A673 (cell line): ENCODE measurements at regions not wholly inside any gene's neighbourhood (a gene's known extent, or its start where the extent isn't known, plus 50 kb on each side); places are given as distances from the start of the nearest gene placed in this dataset.
A peak's percentile ranks its signal among the peaks of the same experiment; 100 is the strongest.

Source experiments
- EZH2 ChIP-seq: fragments of 200-600 bp; sonication (generic); IDR thresholded peaks from 2 replicates; pipeline ENCODE4 v1.6.1; 2017; ENCODE audit warnings: borderline replicate concordance, low read depth, mild to moderate bottlenecking, mixed read lengths, antibody characterized with exemption, low read length; ENCODE audit not compliant: poor library complexity, severe bottlenecking
- TF ChIP-seq, protein P1 (sequence below): fragments of 300-800, 200-600 bp; sonication (generic); conservative IDR thresholded peaks from 2 replicates; pipeline ENCODE4 v1.5.1; 2017; ENCODE audit warnings: low read depth, mild to moderate bottlenecking, antibody characterized with exemption, low read length, moderate library complexity, mixed read lengths

DNA sequence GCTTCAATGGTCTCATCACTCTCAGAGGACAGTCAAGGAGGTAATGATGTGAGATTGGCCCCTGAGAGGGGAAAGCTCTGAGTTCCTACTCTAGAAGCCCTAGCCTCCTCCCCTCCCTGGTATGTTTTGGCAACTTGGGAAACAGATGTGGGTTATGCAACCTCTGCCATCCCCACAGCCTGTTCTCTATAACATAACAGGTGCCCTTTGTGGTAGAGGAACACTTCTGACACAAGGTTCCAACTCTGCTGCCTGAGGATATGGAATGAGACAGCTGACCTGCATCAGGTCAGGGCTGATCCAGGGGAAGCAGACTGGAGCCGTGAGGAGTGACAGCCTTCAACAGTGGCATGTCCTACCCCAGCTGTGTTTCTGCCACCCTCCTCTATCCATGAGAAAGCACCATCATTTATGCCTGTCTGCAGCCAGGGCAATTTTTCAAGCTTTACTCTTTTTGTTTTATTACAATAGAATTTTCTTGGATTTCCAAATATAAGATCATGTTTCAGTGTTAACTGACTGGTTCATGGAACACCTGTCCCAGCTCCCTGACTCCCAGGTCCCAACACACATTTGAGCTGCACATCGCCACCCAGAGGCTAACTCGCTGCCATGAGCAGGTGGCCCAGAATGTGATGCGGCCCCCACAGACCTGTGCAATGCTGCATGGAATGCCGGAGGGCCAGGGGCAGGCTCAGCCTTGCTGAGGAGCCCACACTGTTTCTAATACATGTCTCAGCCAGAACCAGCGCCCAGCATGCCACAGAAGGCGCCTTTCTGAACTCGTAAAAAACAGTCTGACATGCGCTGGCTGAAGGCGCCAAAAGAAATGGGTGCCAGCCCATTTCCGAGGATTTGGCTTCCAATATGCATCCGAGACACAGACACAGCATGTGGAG is 124.8 kb upstream of the CHST15 start:
- TF ChIP-seq, protein P1, sequence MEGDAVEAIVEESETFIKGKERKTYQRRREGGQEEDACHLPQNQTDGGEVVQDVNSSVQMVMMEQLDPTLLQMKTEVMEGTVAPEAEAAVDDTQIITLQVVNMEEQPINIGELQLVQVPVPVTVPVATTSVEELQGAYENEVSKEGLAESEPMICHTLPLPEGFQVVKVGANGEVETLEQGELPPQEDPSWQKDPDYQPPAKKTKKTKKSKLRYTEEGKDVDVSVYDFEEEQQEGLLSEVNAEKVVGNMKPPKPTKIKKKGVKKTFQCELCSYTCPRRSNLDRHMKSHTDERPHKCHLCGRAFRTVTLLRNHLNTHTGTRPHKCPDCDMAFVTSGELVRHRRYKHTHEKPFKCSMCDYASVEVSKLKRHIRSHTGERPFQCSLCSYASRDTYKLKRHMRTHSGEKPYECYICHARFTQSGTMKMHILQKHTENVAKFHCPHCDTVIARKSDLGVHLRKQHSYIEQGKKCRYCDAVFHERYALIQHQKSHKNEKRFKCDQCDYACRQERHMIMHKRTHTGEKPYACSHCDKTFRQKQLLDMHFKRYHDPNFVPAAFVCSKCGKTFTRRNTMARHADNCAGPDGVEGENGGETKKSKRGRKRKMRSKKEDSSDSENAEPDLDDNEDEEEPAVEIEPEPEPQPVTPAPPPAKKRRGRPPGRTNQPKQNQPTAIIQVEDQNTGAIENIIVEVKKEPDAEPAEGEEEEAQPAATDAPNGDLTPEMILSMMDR = peak; percentile 33; the same call in 1 of the 2 replicates
- TF ChIP-seq EZH2 = no peak
